ENCODE measurements at regions not wholly inside any gene's neighbourhood (a gene's known extent, or its start where the extent isn't known, plus 50 kb on each side); places are given as distances from the start of the nearest gene placed in this dataset.

- TF ChIP-seq CTCF (IDR thresholded peaks at IDR 0.05): no peak
- TF ChIP-seq POLR2A (IDR thresholded peaks at IDR 0.05): no peak
These were observed 411.3 kb downstream of the CCSER2 start for GRCh38 chr10:84739641-84740040.
